H1 (cell line): ENCODE measurements at regions not wholly inside any gene's neighbourhood (a gene's known extent, or its start where the extent isn't known, plus 50 kb on each side); places are given as distances from the start of the nearest gene placed in this dataset.

Experiments used
- CTCF ChIA-PET: fragments of 300-600 bp; sonication (Branson Sonifier 250); formaldehyde crosslinking; loops from one replicate; lab custom pipeline; 2021; ENCODE audit not compliant: partially characterized antibody; lab: Charles Lee
- POLR2A ChIA-PET: fragments of 300-600 bp; sonication (Branson Sonifier 250); formaldehyde crosslinking; loops from one replicate; lab custom pipeline; 2021; ENCODE audit warnings: inconsistent platforms; ENCODE audit not compliant: partially characterized antibody; lab: Charles Lee
- DNase-seq, 2 experiments: peaks; one replicate each; pipeline versions ENCODE4 v3.0.0 to v3.0.0-alpha.2; 2010 to 2022; ENCODE audit warnings: low spot score in 2 of 2, low read depth in 1 of 2, mixed read lengths in 1 of 2
- FAIRE-seq: peaks from 2 replicates; lab custom pipeline; 2011; peaks lifted over from hg19 to GRCh38; lab: Jason Lieb, UNC
- H2AFZ ChIP-seq: 2 replicates; pipeline ENCODE4 v1.8.1; 2012; ENCODE audit warnings: low read length, inconsistent platforms
- H2AK5ac ChIP-seq: 2 replicates; pipeline ENCODE4 v1.6.1; 2013; ENCODE audit warnings: low read depth, low read length
- H2BK120ac ChIP-seq: replicated peaks from 2 replicates; pipeline ENCODE3; 2013; ENCODE audit warnings: low read depth, low read length, inconsistent platforms
- H2BK12ac ChIP-seq: 2 replicates; pipeline ENCODE4 v1.6.1; 2013; ENCODE audit warnings: low read depth, low read length
- H2BK15ac ChIP-seq: 2 replicates; pipeline ENCODE4 v1.6.1; 2013; ENCODE audit warnings: low read length
- H2BK20ac ChIP-seq: 2 replicates; pipeline ENCODE4 v1.6.1; 2013; ENCODE audit warnings: low read length
- H2BK5ac ChIP-seq: 2 replicates; pipeline ENCODE4 v1.6.1; 2013; ENCODE audit warnings: low read depth, low read length
- H3K14ac ChIP-seq: 2 replicates; pipeline ENCODE4 v1.6.1; 2013; ENCODE audit warnings: inconsistent platforms; ENCODE audit not compliant: insufficient read length
- H3K18ac ChIP-seq: 2 replicates; pipeline ENCODE4 v1.6.1; 2013; ENCODE audit warnings: low read length; ENCODE audit errors: extremely low read depth
- H3K23ac ChIP-seq: 2 replicates; pipeline ENCODE4 v1.6.1; 2013; ENCODE audit warnings: inconsistent platforms; ENCODE audit not compliant: insufficient read length
- H3K23me2 ChIP-seq: 2 replicates; pipeline ENCODE4 v1.6.1; 2013; ENCODE audit warnings: low read depth, low read length
- H3K27ac ChIP-seq: 2 replicates; pipeline ENCODE4 v1.6.1; 2011; ENCODE audit warnings: low read depth, low read length, inconsistent platforms
- H3K27me3 ChIP-seq, 4 experiments: replicated peaks in 1 of 4; 1 replicate in 1 of 4; 2 replicates in 3 of 4; pipeline versions ENCODE4 v1.6.1 to v1.8.1; 2011 to 2013; ENCODE audit warnings: low read length in 3 of 4, mild to moderate bottlenecking in 3 of 4, inconsistent platforms in 2 of 4, mixed read lengths in 2 of 4, moderate library complexity in 1 of 4; ENCODE audit not compliant: control insufficient read depth in 3 of 4, insufficient read depth in 3 of 4; ENCODE audit errors: extremely low read depth in 1 of 4
- H3K36me3 ChIP-seq, 4 experiments: 2 replicates each; pipeline versions ENCODE4 v1.6.1 to v1.8.1; 2011 to 2013; ENCODE audit warnings: mild to moderate bottlenecking in 4 of 4, low read length in 3 of 4, moderate library complexity in 2 of 4, control low read depth in 1 of 4, inconsistent platforms in 1 of 4; ENCODE audit not compliant: insufficient read depth in 4 of 4, control insufficient read depth in 2 of 4
- H3K4ac ChIP-seq: replicated peaks from 2 replicates; pipeline ENCODE3; 2013; ENCODE audit warnings: low read length, low read depth, mixed read lengths, inconsistent platforms; ENCODE audit not compliant: insufficient read length
- H3K4me1 ChIP-seq, 4 experiments: replicated peaks in 1 of 4; 1 replicate in 1 of 4; 2 replicates in 3 of 4; pipeline versions ENCODE4 v1.6.1 to v1.8.1; 2011 to 2013; ENCODE audit warnings: low read length in 3 of 4, inconsistent platforms in 2 of 4, mixed read lengths in 1 of 4; ENCODE audit not compliant: insufficient read depth in 4 of 4, control insufficient read depth in 3 of 4
- H3K4me2 ChIP-seq, 2 experiments: 2 replicates each; pipeline versions ENCODE4 v1.6.1 to v1.8.1; 2011 to 2013; ENCODE audit warnings: low read depth in 2 of 2, low read length in 2 of 2, control low read depth in 1 of 2, inconsistent platforms in 1 of 2, mild to moderate bottlenecking in 1 of 2; ENCODE audit not compliant: insufficient read depth in 1 of 2
- H3K4me3 ChIP-seq, 4 experiments: fragments of 200-600, 300-600 bp in 1 of 4; sonication (generic), shearing (Covaris generic), sonication (Bioruptor Twin) in 1 of 4; 2 replicates each; pipeline versions ENCODE4 v1.5.1 to v1.8.1; 2011 to 2016; ENCODE audit warnings: low read length in 4 of 4, low read depth in 3 of 4, control low read depth in 2 of 4, inconsistent platforms in 2 of 4, mild to moderate bottlenecking in 2 of 4, mixed read lengths in 1 of 4, moderate library complexity in 1 of 4; ENCODE audit not compliant: insufficient read depth in 2 of 4; ENCODE audit errors: extremely low read depth in 1 of 4
- H3K56ac ChIP-seq: replicated peaks from 2 replicates; pipeline ENCODE3; 2013; ENCODE audit warnings: low read depth, mild to moderate bottlenecking, mixed read lengths, low read length, inconsistent platforms; ENCODE audit not compliant: insufficient read length
- H3K79me1 ChIP-seq: 2 replicates; pipeline ENCODE4 v1.6.1; 2013; ENCODE audit warnings: low read depth, low read length, control low read depth
- H3K79me2 ChIP-seq, 2 experiments: 2 replicates each; pipeline versions ENCODE4 v1.6.1 to v1.8.1; 2012 to 2013; ENCODE audit warnings: low read length in 2 of 2, mild to moderate bottlenecking in 2 of 2, inconsistent platforms in 1 of 2; ENCODE audit not compliant: insufficient read depth in 2 of 2, control insufficient read depth in 1 of 2
- H3K9ac ChIP-seq, 4 experiments: replicated peaks in 1 of 4; 1 replicate in 1 of 4; 2 replicates in 3 of 4; pipeline versions ENCODE4 v1.6.1 to v1.8.1; 2011 to 2013; ENCODE audit warnings: low read depth in 3 of 4, low read length in 3 of 4, control low read depth in 2 of 4, mild to moderate bottlenecking in 2 of 4, moderate library complexity in 2 of 4, inconsistent platforms in 1 of 4; ENCODE audit errors: extremely low read depth in 1 of 4
- H3K9me3 ChIP-seq, 2 experiments: 2 replicates each; pipeline versions ENCODE4 v1.6.1 to v1.8.1; 2012 to 2013; ENCODE audit warnings: mild to moderate bottlenecking in 2 of 2, moderate library complexity in 2 of 2, control low read depth in 1 of 2, inconsistent platforms in 1 of 2, low read depth in 1 of 2, low read length in 1 of 2, mixed read lengths in 1 of 2; ENCODE audit not compliant: insufficient read depth in 2 of 2
- H4K20me1 ChIP-seq, 2 experiments: replicated peaks in 1 of 2; 2 replicates each; pipeline versions ENCODE3 to v1.8.1; 2011 to 2013; ENCODE audit warnings: inconsistent platforms in 2 of 2, low read length in 2 of 2, mild to moderate bottlenecking in 1 of 2; ENCODE audit not compliant: insufficient read depth in 2 of 2, control insufficient read depth in 1 of 2
- H4K5ac ChIP-seq: 2 replicates; pipeline ENCODE4 v1.6.1; 2013; ENCODE audit warnings: low read length, low read depth, mixed read lengths, inconsistent platforms; ENCODE audit not compliant: insufficient read length
- H4K8ac ChIP-seq: 2 replicates; pipeline ENCODE4 v1.8.0; 2013; ENCODE audit warnings: mild to moderate bottlenecking, moderate library complexity, low read length, inconsistent platforms; ENCODE audit not compliant: insufficient read depth; ENCODE audit errors: extremely low read depth
- H4K91ac ChIP-seq: replicated peaks from 2 replicates; pipeline ENCODE3; 2013; ENCODE audit warnings: low read length, mixed read lengths, inconsistent platforms; ENCODE audit not compliant: insufficient read length
- ASH2L ChIP-seq: fragments of 200-600, 300-600 bp; sonication (generic); IDR thresholded peaks from one replicate; pipeline ENCODE4 v1.7.1; 2017; ENCODE audit warnings: low read length
- CHD1 ChIP-seq: IDR thresholded peaks from 2 replicates; pipeline ENCODE4 v1.6.1; 2012; ENCODE audit warnings: low read depth, low read length, improper control_type of control experiment
- EGR1 ChIP-seq: IDR thresholded peaks from 2 replicates; pipeline ENCODE4 v1.6.1; 2011; ENCODE audit warnings: low read depth, low read length, borderline replicate concordance
- GTF2F1 ChIP-seq: IDR thresholded peaks from 2 replicates; pipeline ENCODE4 v1.6.1; 2012; ENCODE audit warnings: low read depth, low read length, improper control_type of control experiment, borderline replicate concordance
- RNF2 ChIP-seq: fragments of 200-900, 300-1000 bp; sonication (generic); IDR thresholded peaks from 2 replicates; pipeline ENCODE4 v1.7.1; 2016; ENCODE audit warnings: borderline replicate concordance, low read depth, mild to moderate bottlenecking, antibody characterized with exemption, low read length; ENCODE audit not compliant: poor library complexity, severe bottlenecking; ENCODE audit errors: missing control alignments
- SAP30 ChIP-seq: fragments of 300-600 bp; sonication (generic); IDR thresholded peaks from 2 replicates; pipeline ENCODE4 v1.7.1; 2012; ENCODE audit warnings: low read length, moderate library complexity, mild to moderate bottlenecking, inconsistent platforms; ENCODE audit not compliant: insufficient read depth, insufficient replicate concordance
- TAF7 ChIP-seq: optimal IDR thresholded peaks from 2 replicates; pipeline ENCODE3; 2011; ENCODE audit warnings: low read depth, mild to moderate bottlenecking, inconsistent platforms, low read length, moderate library complexity, borderline replicate concordance
- ZNF274 ChIP-seq: IDR thresholded peaks from 2 replicates; pipeline ENCODE4 v1.7.0; 2012; ENCODE audit warnings: low read length, borderline replicate concordance; ENCODE audit errors: extremely low read depth
- WGBS, 2 experiments: shearing (Covaris generic) in 1 of 2; methylation state at CpG; one replicate each; pipeline versions ENCODE4 v1.1.6 to v1.1.7; 2013 to 2015; ENCODE audit warnings: low lambda C conversion rate in 2 of 2, mixed read lengths in 2 of 2, inconsistent platforms in 1 of 2, low coverage in 1 of 2, missing lambda C conversion rate in 1 of 2; ENCODE audit not compliant: insufficient replicate concordance in 2 of 2, insufficient coverage in 1 of 2, insufficient read length in 1 of 2; ENCODE audit errors: extremely low coverage in 1 of 2, missing lambda C conversion rate in 1 of 2; 5-methylcytosine and 5-hydroxymethylcytosine counted together

- Histone ChIP-seq H2BK12ac (no peak overlapping the region), H3K4me3 (no peak overlapping the region), H3K14ac (no peak overlapping the region), H3K56ac (no peak overlapping the region), H2BK120ac (no peak overlapping the region), H2AFZ (no peak overlapping the region), H3K9me3 (no peaks in the 10 kb centered on the region), H3K27me3 (no peaks in the 10 kb centered on the region), H3K9ac (no peak overlapping the region), H3K23ac (no peak overlapping the region), H3K4me1 (no peaks in the 10 kb centered on the region), H3K27ac (no peak overlapping the region), H3K23me2 (no peaks in the 10 kb centered on the region), H4K5ac (no peak overlapping the region), H3K79me2 (no peaks in the 10 kb centered on the region), H4K20me1 (no peaks in the 10 kb centered on the region), H2AK5ac (no peak overlapping the region), H4K91ac (no peak overlapping the region), H2BK5ac (no peak overlapping the region), H2BK15ac (no peak overlapping the region), H3K36me3 (no peaks in the 10 kb centered on the region), H4K8ac (no peak overlapping the region), H3K4ac (no peak overlapping the region), H3K79me1 (no peaks in the 10 kb centered on the region), H2BK20ac (no peak overlapping the region), H3K18ac (no peak overlapping the region), H3K4me2 (no peak overlapping the region)
- ChIA-PET POLR2A (no interaction called here), CTCF (interaction anchor here (0.6 kb wide), 1 partner anchor 70 kb away, joined by 3 read pairs; no protein-coding TSS in a partner anchor)
- TF ChIP-seq GTF2F1, result no peak
- no peak for TF ChIP-seq TAF7
- no peak for TF ChIP-seq RNF2
- no peak for TF ChIP-seq EGR1
- TF ChIP-seq CHD1, result no peak
- no peak for TF ChIP-seq SAP30
- TF ChIP-seq ASH2L, result no peak
- TF ChIP-seq ZNF274, result no peak
- DNase-seq (no peak), FAIRE-seq (no peak)
- 96% methylated on average over 3 of the region's 3 CpGs; no CpG with 5 or more reads in 1 of the 2 experiments for WGBS, 2 experiments
Observed at GRCh38 chr4:130859991-130860390, 1764.0 kb downstream of the C4orf33 start.
